Right cardiac atrium (tissue), 5 donors: ENCODE measurements at regions not wholly inside any gene's neighbourhood (a gene's known extent, or its start where the extent isn't known, plus 50 kb on each side); places are given as distances from the start of the nearest gene placed in this dataset.

Experiments used
- ATAC-seq, 2 donors: fragments of 200-7000 bp; cut with Tn5 transposase; one replicate each; pipeline versions ENCODE4 v1.8.0 to v1.9.1; 2020; ENCODE audit warnings: moderate library complexity in 2 of 2, mild to moderate bottlenecking in 1 of 2
- DNase-seq, 3 donors: peaks; one replicate each; pipeline ENCODE4 v3.0.0-alpha.2; 2020
- H3K27ac ChIP-seq: one replicate; pipeline ENCODE4 v1.5.1; 2013; ENCODE audit warnings: mild to moderate bottlenecking, low read length, control low read depth, moderate library complexity
- H3K27me3 ChIP-seq: one replicate; pipeline ENCODE4 v1.6.1; 2013; ENCODE audit not compliant: control insufficient read depth, insufficient read depth
- H3K4me1 ChIP-seq: one replicate; pipeline ENCODE4 v1.6.1; 2013; ENCODE audit warnings: low read length; ENCODE audit not compliant: control insufficient read depth, insufficient read depth
- H3K4me3 ChIP-seq: one replicate; pipeline ENCODE4 v1.5.1; 2013; ENCODE audit warnings: low read length, control low read depth
- H3K9me3 ChIP-seq: one replicate; pipeline ENCODE4 v1.6.1; 2013; ENCODE audit warnings: low read length; ENCODE audit not compliant: control insufficient read depth
- WGBS: extraction: QIAGEN DNeasy Blood & Tissue Kit; methylation state at CpG from one replicate; pipeline ENCODE4 v1.1.7; 2013; 5-methylcytosine and 5-hydroxymethylcytosine counted together
- intact Hi-C, 4 donors: fragments of 100-400 bp; cut with DNase I; formaldehyde crosslinking; loops; one replicate each; pipeline versions ENCODE4 v1.11.0 to v1.14.0; 2022 to 2023
- donor health status: healthy with polysubstance abuse.
- donor health status: DM: no; HTN: yes; CAD: no.
- donor health status: DM: no; HTN: no; CAD: no.
- donor health status: DM: no; HTN: yes; CAD: no; lungs with severe emphysema.
- donor health status: DM: yes; HTN: yes; CAD: no.

DNA sequence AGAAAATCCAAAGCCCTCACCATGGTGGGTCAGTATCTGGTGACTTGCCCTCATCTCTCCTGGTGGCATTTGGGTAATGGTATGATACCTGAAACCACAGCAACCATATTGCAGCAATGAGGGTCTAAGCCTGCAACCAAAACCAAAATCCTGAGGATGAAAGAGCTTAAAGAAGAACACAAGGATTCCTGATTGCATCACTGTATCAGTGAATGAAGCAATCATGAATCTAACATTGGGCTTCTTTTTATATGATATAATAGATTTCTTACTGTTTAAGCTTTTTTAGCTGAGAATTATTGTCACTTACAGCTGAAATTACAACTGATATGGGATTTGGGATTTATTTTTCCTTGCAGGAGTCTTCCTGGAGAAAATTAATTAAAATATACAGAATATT is 269.9 kb downstream of the MEF2C start:
- Histone ChIP-seq H3K27me3 (no peaks in the 10 kb centered on the region), H3K9me3 (no peaks in the 10 kb centered on the region), H3K4me3 (no peak overlapping the region), H3K4me1 (no peaks in the 10 kb centered on the region), H3K27ac (no peak overlapping the region)
- intact Hi-C loops: no loop called here
- no peak for ATAC-seq
- no peak for DNase-seq

DNA sequence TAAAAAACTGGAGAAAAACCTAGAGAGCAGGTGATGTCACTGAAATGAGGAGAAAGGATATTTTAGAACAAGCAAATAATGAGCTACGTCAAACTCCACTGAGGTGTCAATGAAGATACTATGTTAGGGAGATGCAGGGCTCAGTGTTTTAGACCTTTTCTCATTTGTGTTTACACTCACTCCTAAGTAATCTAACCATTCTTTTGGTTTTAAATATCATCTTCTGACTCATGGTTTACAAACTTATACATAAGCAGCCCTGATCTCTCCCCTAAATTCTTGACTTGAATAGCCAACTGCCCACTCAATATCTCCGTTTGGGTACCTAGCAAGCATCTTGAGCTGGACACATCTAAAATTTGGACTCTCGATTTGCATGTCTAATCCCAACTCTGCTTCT is 272.4 kb downstream of the MEF2C start:
- Histone ChIP-seq H3K27me3 (no peaks in the 10 kb centered on the region), H3K4me1 (no peaks in the 10 kb centered on the region), H3K9me3 (no peaks in the 10 kb centered on the region), H3K27ac (no peak overlapping the region), H3K4me3 (no peak overlapping the region)
- intact Hi-C loops: no loop called here
- 79% methylated on average over 3 of the region's 3 CpGs for WGBS
- ATAC-seq (no peak), DNase-seq (no peak)

DNA sequence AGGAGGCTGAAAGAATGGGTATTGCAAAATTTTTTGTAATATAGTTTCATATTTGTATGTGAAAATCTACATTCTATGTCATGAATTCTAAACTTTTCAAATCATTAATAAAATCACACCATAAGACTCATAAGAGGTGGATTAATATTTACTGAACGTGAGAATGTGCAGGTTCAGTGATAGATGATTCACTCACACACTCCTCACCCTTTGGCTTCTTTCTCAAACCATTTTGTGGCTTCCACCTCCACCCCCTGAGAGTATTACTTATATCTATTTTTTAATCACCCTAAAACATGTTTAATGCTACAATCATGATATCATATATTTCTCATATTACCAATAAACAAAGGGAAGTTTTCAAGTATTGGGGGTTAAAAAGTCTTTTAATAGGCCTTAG is 275.5 kb downstream of the MEF2C start:
- WGBS: 80% methylated on average over 1 of the region's 1 CpG
- ATAC-seq (no peak), DNase-seq (no peak)
- no peaks in the 10 kb centered on the region for H3K9me3 ChIP-seq
- H3K4me3 ChIP-seq: no peak overlapping the region
- intact Hi-C loops: no loop called here
- H3K27me3 ChIP-seq: no peaks in the 10 kb centered on the region
- no peaks in the 10 kb centered on the region for H3K4me1 ChIP-seq
- no peak overlapping the region for H3K27ac ChIP-seq

DNA sequence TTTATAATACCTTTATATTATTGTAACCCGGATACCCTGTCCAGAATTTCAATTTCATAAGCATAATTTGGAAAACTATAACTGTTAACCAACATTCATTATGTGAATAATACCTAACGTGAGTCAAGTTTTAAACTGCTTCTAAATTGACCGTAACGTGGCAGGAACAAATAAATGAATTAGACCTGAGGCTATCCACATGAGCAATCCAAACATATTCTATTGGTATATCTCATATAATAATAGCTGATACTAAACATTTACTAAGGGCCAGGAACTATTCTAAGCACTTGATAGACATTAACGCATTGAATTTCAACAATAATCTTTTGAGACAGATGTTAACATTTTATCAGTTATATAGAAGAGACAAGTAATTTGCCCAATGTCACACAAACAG is 276.4 kb downstream of the MEF2C start:
- no peak overlapping the region for H3K4me3 ChIP-seq
- no peaks in the 10 kb centered on the region for H3K4me1 ChIP-seq
- 83% methylated on average over 5 of the region's 5 CpGs for WGBS
- H3K27me3 ChIP-seq: no peaks in the 10 kb centered on the region
- DNase-seq: no peak
- intact Hi-C loops: no loop called here
- no peak overlapping the region for H3K27ac ChIP-seq
- no peaks in the 10 kb centered on the region for H3K9me3 ChIP-seq
- no peak for ATAC-seq

DNA sequence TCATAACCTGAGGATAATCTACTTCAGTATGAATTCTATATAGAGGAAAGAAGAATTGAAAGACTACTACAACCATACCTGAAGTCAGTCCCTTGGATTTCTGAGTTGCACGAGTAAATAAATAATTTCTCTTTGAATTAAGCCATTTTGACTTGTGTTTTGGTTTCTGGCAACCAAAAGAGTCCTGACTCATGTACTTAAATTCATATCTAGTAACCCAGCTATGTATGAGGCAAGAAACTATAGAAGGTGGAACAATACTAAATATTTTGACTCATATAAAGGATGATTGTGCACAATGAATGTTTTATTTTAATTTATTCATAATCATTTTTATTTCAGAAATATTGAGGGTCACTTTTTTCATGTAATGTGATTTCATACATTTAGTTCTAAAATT is 276.8 kb downstream of the MEF2C start:
- WGBS: 68% methylated on average over 1 of the region's 1 CpG
- Histone ChIP-seq H3K27ac (no peak overlapping the region), H3K27me3 (no peaks in the 10 kb centered on the region), H3K4me3 (no peak overlapping the region), H3K4me1 (no peaks in the 10 kb centered on the region), H3K9me3 (no peaks in the 10 kb centered on the region)
- intact Hi-C loops: no loop called here
- no peak for DNase-seq
- ATAC-seq: no peak

DNA sequence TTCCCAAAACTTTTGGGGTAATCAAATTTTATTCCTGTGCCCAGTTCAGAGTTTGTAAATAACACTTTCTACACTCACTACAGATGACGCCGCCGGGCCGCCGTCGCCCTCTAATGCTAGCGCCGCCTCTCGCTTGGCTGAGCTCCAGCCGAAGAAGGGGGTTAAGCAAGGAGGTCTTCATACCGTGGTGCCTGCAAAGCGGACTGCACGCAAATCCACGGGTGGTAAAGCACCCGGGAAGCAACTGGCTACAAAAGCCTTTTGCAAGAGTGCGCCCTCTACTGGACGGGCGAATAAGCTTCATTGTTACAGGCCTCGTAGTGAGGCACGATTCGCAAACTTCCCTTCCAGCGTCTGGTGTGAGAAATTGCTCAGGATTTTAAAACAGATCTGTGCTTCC is 280.4 kb downstream of the MEF2C start:
- H3K27me3 ChIP-seq: no peaks in the 10 kb centered on the region
- H3K4me3 ChIP-seq: no peak overlapping the region
- no peak for ATAC-seq
- no peaks in the 10 kb centered on the region for H3K4me1 ChIP-seq
- DNase-seq: peak in 1 of 3 donors; percentile 39
- 88% methylated on average over 22 of the region's 22 CpGs for WGBS
- H3K27ac ChIP-seq: no peak overlapping the region
- no peaks in the 10 kb centered on the region for H3K9me3 ChIP-seq
- intact Hi-C loops: no loop called here

DNA sequence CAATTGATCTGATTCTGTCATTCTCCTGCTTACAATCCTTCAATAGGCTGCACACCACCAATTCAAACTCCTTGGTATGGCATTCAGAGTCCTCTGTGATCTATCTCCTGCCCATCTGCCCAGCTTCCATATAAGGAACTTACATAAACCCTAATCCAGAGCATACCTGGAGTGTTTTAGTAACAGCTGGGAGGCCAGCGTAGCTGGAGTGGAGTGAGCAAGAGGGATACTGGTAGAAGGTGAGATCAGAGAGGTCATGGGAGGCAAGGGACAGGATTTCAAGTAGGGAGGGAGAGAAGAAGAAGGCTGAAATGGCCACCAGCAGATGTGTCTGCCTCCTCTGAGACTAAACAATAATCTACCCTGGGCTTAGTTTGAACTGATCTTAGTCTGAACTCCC is 288.5 kb downstream of the MEF2C start:
- H3K27me3 ChIP-seq: no peaks in the 10 kb centered on the region
- H3K9me3 ChIP-seq: no peaks in the 10 kb centered on the region
- no peak overlapping the region for H3K4me3 ChIP-seq
- no peak for ATAC-seq
- intact Hi-C loops: no loop called here
- no peak for DNase-seq
- 71% methylated on average over 1 of the region's 1 CpG for WGBS
- no peak overlapping the region for H3K27ac ChIP-seq
- no peaks in the 10 kb centered on the region for H3K4me1 ChIP-seq

DNA sequence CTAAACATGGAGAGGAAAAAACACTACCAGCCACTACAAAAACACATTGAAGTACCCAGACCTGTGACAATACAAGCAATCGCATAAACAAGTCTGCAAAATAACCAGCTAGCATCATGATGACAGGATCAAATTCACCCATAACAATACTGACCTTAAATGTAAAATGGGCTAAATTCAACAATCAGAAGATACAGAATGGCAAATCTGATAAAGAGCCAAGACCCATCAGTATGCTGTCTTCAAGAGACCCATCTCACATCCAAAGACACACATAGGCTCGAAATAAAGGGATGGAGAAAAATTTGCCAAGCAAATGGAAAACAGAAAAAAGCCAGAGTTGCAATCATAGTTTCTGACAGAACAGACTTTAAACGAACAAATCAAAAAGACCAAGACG is 294.4 kb downstream of the MEF2C start:
- 82% methylated on average over 4 of the region's 4 CpGs for WGBS
- H3K4me3 ChIP-seq: no peak overlapping the region
- no peak for DNase-seq
- intact Hi-C loops: no loop called here
- no peak overlapping the region for H3K27ac ChIP-seq
- H3K27me3 ChIP-seq: no peaks in the 10 kb centered on the region
- ATAC-seq: no peak
- H3K4me1 ChIP-seq: no peaks in the 10 kb centered on the region
- H3K9me3 ChIP-seq: no peaks in the 10 kb centered on the region

DNA sequence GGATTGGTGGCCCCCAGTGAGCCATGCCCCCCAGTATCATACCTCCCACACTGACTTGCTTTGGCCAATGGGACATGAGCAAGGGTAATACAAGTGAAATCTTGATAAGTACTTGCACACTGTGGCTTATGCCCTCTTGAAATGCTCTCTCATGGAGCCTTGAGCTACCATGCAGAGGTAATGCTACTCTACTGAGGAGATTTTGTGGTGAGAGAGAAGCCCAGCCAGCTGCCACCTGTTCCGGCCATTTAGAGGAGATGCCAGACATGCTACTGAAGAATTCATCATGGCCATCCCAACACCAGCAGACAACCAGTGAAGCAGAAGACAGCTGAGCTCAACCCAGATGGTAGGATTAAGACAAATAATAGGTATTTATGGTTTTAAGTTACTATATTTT is 299.5 kb downstream of the MEF2C start:
- DNase-seq (no peak), ATAC-seq (no peak)
- no peak overlapping the region for H3K4me3 ChIP-seq
- H3K9me3 ChIP-seq: no peaks in the 10 kb centered on the region
- intact Hi-C loops: no loop called here
- no peaks in the 10 kb centered on the region for H3K27me3 ChIP-seq
- H3K27ac ChIP-seq: no peak overlapping the region
- 93% methylated on average over 1 of the region's 1 CpG for WGBS
- no peaks in the 10 kb centered on the region for H3K4me1 ChIP-seq

DNA sequence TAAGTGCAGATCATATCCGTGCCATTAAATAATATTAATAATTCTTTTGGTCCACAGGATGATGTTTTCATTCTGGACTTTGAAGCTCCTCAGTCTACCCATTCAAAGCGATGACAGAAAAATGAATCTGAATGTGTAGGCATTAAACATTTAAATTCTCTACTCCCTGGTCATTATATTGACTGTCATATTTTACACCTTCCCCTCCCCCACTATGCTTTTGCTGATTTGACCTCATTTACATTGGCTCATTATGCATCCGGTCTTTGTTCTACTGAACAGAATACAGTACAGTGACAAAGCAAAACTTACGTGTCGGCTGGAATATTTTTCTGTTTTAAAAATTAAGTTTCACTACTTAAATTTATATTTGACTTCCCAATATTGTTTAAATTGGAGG is 289.7 kb upstream of the TMEM161B start:
- no peaks in the 10 kb centered on the region for H3K9me3 ChIP-seq
- no peak for ATAC-seq
- no peak overlapping the region for H3K4me3 ChIP-seq
- no peak for DNase-seq
- no peaks in the 10 kb centered on the region for H3K27me3 ChIP-seq
- intact Hi-C loops: no loop called here
- 85% methylated on average over 5 of the region's 5 CpGs for WGBS
- H3K27ac ChIP-seq: no peak overlapping the region
- H3K4me1 ChIP-seq: no peaks in the 10 kb centered on the region

DNA sequence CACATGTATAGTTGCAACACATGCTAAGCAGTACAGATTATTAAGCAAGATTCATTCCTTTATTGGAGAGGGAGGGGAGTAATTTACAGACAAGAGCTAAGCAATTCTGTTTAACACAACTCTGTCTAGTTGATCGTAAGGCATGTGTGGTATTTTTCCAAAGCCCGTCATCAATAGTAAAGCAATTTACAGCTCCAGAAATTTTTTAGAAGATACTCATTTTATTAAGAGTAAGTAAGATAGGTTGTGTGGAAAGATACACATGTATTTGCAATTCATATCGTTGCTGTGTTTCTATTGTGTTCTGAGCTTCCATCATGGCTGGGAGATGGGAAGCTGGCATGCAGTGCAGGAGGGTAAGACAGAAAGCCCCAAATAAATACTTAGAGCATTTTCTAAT is 289.2 kb upstream of the TMEM161B start:
- 85% methylated on average over 3 of the region's 3 CpGs for WGBS
- H3K4me1 ChIP-seq: no peaks in the 10 kb centered on the region
- DNase-seq (no peak), ATAC-seq (no peak)
- no peaks in the 10 kb centered on the region for H3K27me3 ChIP-seq
- no peak overlapping the region for H3K4me3 ChIP-seq
- H3K9me3 ChIP-seq: no peaks in the 10 kb centered on the region
- intact Hi-C loops: no loop called here
- H3K27ac ChIP-seq: no peak overlapping the region

DNA sequence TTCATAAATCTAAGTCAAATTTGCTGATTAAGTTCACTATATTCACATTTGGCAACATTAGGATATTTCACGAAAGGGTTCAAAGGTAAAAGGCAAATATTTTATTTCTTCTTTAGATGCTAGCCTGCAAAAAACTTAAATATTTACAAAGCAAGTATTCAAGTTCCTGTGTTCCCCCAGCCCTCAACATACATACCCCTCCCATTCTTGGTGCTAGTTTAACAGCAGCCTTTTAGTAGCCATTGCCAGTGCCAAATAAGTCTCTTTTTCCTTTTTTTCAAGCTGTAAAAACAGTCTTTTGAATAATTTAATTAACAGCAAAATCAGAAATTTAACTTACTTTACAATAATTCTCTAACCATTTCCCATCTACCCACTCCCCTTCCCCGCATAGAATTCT is 288.5 kb upstream of the TMEM161B start:
- ATAC-seq (no peak), DNase-seq (no peak)
- intact Hi-C loops: no loop called here
- 89% methylated on average over 2 of the region's 2 CpGs for WGBS
- Histone ChIP-seq H3K4me1 (no peaks in the 10 kb centered on the region), H3K27ac (no peak overlapping the region), H3K9me3 (no peaks in the 10 kb centered on the region), H3K27me3 (no peaks in the 10 kb centered on the region), H3K4me3 (no peak overlapping the region)
